GM12878 (cell line): ENCODE measurements at regions not wholly inside any gene's neighbourhood (a gene's known extent, or its start where the extent isn't known, plus 50 kb on each side); places are given as distances from the start of the nearest gene placed in this dataset.

Source experiments
- ATAC-seq: fragments of 200-7000 bp; cut with Tn5 transposase; 3 replicates; pipeline ENCODE4 v1.9.1; 2020; ENCODE audit warnings: mild to moderate bottlenecking, moderate library complexity
- BruUV-seq: library from RNA; stranded (reverse); fragments of 400-500 nt; replicated peaks from 2 replicates; lab custom pipeline; 2021; lab: Mats Ljungman, UMichigan
- CTCF ChIA-PET: fragments of 300-600 bp; sonication (Branson Sonifier 250); formaldehyde crosslinking; extraction: SDS; loops from one replicate; lab custom pipeline; 2021; ENCODE audit warnings: inconsistent platforms; lab: Yijun Ruan, JAX
- POLR2A ChIA-PET: fragments of 350-600 bp; formaldehyde crosslinking; extraction: SDS; loops from one replicate; lab custom pipeline; 2021; ENCODE audit warnings: inconsistent platforms; lab: Charles Lee
- RAD21 ChIA-PET: fragments of 300-600 bp; sonication (Branson Sonifier 250); formaldehyde crosslinking; loops from one replicate; lab custom pipeline; 2023; ENCODE audit warnings: antibody characterized with exemption; ENCODE audit not compliant: unreplicated experiment; lab: Charles Lee
- SMC1A ChIA-PET: fragments of 300-600 bp; sonication (Branson Sonifier 250); formaldehyde crosslinking; loops from one replicate; lab custom pipeline; 2023; ENCODE audit not compliant: unreplicated experiment, uncharacterized antibody; lab: Charles Lee
- DNase-seq: peaks from one replicate; pipeline ENCODE4 v3.0.0-alpha.2; 2011; ENCODE audit warnings: low read depth, low spot score
- FAIRE-seq: peaks from 3 replicates; lab custom pipeline; 2011; peaks lifted over from hg19 to GRCh38; lab: Jason Lieb, UNC
- H2AFZ ChIP-seq: 2 replicates; pipeline ENCODE4 v1.6.0; 2011; ENCODE audit warnings: low read depth, low read length, control low read depth; ENCODE audit not compliant: control insufficient read depth
- H3K27ac ChIP-seq: 2 replicates; pipeline ENCODE4 v1.5.1; 2011; ENCODE audit warnings: control low read depth; ENCODE audit not compliant: control insufficient read depth, insufficient read depth
- H3K27me3 ChIP-seq, 2 experiments: replicated peaks in 1 of 2; 2 replicates each; pipeline versions ENCODE4 v1.6.0 to v1.6.1; 2011; ENCODE audit warnings: low read length in 1 of 2; ENCODE audit not compliant: control insufficient read depth in 2 of 2, insufficient read depth in 2 of 2
- H3K36me3 ChIP-seq, 2 experiments: 2 replicates each; pipeline ENCODE4 v1.5.1; 2011; ENCODE audit warnings: low read length in 1 of 2; ENCODE audit not compliant: control insufficient read depth in 2 of 2, insufficient read depth in 2 of 2
- H3K4me1 ChIP-seq: 2 replicates; pipeline ENCODE4 v1.6.1; 2011; ENCODE audit warnings: mild to moderate bottlenecking, low read length, moderate library complexity, mixed read lengths; ENCODE audit not compliant: control insufficient read depth, insufficient read depth
- H3K4me2 ChIP-seq: 2 replicates; pipeline ENCODE4 v1.6.0; 2011; ENCODE audit warnings: control low read depth; ENCODE audit not compliant: control insufficient read depth, insufficient read depth
- H3K4me3 ChIP-seq: fragments of 200-600 bp; sonication (generic); 2 replicates; pipeline ENCODE4 v1.5.1; 2016
- H3K79me2 ChIP-seq: 2 replicates; pipeline ENCODE4 v1.6.0; 2011; ENCODE audit warnings: low read length; ENCODE audit not compliant: control insufficient read depth, insufficient read depth
- H3K9ac ChIP-seq: 2 replicates; pipeline ENCODE4 v1.8.0; 2011; ENCODE audit warnings: low read length, control low read depth, mixed read lengths; ENCODE audit not compliant: control insufficient read depth, insufficient read depth
- H3K9me3 ChIP-seq: replicated peaks from 3 replicates; pipeline ENCODE4 v1.5.1; 2011; ENCODE audit warnings: mild to moderate bottlenecking, low read length; ENCODE audit not compliant: control insufficient read depth, insufficient read depth
- H4K20me1 ChIP-seq: 2 replicates; pipeline ENCODE4 v1.6.0; 2011; ENCODE audit not compliant: control insufficient read depth, insufficient read depth
- CTCF ChIP-seq, 3 experiments: IDR thresholded peaks in 2 of 3; conservative IDR thresholded peaks in 1 of 3; 2 replicates each; pipeline ENCODE4 v1.5.1; 2011; ENCODE audit warnings: low read depth in 3 of 3, low read length in 3 of 3, mild to moderate bottlenecking in 3 of 3, control low read depth in 2 of 3, moderate library complexity in 2 of 3, inconsistent platforms in 1 of 3, mixed read lengths in 1 of 3; ENCODE audit not compliant: control insufficient read depth in 2 of 3, insufficient read depth in 1 of 3; ENCODE audit errors: extremely low read depth in 1 of 3
- EP300 ChIP-seq, 2 experiments: fragments of 150-350 bp in 1 of 2; IDR thresholded peaks; 2 replicates each; pipeline ENCODE4 v1.6.1; 2011 to 2012; ENCODE audit warnings: low read depth in 2 of 2, low read length in 2 of 2, borderline replicate concordance in 1 of 2, improper control_type of control experiment in 1 of 2, inconsistent platforms in 1 of 2; ENCODE audit not compliant: control insufficient read depth in 1 of 2
- HDGF ChIP-seq: fragments of 450-650 bp; IDR thresholded peaks from 2 replicates; pipeline ENCODE4 v1.6.1; 2016; ENCODE audit warnings: antibody characterized with exemption
- MLLT1 ChIP-seq: fragments of 450-650 bp; IDR thresholded peaks from 2 replicates; pipeline ENCODE4 v1.6.1; 2016; ENCODE audit warnings: mild to moderate bottlenecking
- RAD21 ChIP-seq: IDR thresholded peaks from 2 replicates; pipeline ENCODE4 v1.6.1; 2011; ENCODE audit warnings: mild to moderate bottlenecking, low read depth, low read length, moderate library complexity; ENCODE audit not compliant: insufficient read depth
- RELB ChIP-seq: fragments of 450-650 bp; IDR thresholded peaks from 2 replicates; pipeline ENCODE4 v1.6.1; 2017; ENCODE audit warnings: low read depth, mild to moderate bottlenecking, moderate library complexity
- SMC3 ChIP-seq: IDR thresholded peaks from 2 replicates; pipeline ENCODE4 v1.6.1; 2011; ENCODE audit warnings: low read length, improper control_type of control experiment, borderline replicate concordance
- WGBS: methylation state at CpG from one replicate; pipeline ENCODE4 v1.1.6; 2016; ENCODE audit warnings: low lambda C conversion rate; ENCODE audit not compliant: insufficient replicate concordance, insufficient coverage; ENCODE audit errors: missing lambda C conversion rate; 5-methylcytosine and 5-hydroxymethylcytosine counted together
- in situ Hi-C: fragments of 300-500 bp; cut with MboI; formaldehyde crosslinking; loops from 9 replicates; pipeline ENCODE4 v1.14.3; 2018; ENCODE audit warnings: mixed read lengths
- intact Hi-C: fragments of 100-400 bp; cut with micrococcal nuclease; formaldehyde crosslinking; loops from one replicate; pipeline ENCODE4 v1.14.2; 2022; ENCODE audit not compliant: unreplicated experiment

- no peak overlapping the region for H3K27ac ChIP-seq
- ChIA-PET SMC1A (interaction anchor here (0.8 to 3.0 kb wide), 34 partner anchors 13 to 762 kb away, joined by 3 to 19 read pairs (median 4); partner anchors contain the start of gene PPP1R17), RAD21 (interaction anchor here (0.7 to 2.3 kb wide), 15 partner anchors 24 to 761 kb away, joined by 3 to 17 read pairs (median 5); no protein-coding TSS in a partner anchor), POLR2A (no interaction called here), CTCF (interaction anchor here (0.6 to 3.2 kb wide), 56 partner anchors 9 to 913 kb away, joined by 3 to 61 read pairs (median 5); partner anchors contain the start of gene ITPRID1)
- ATAC-seq (peak; percentile 89), DNase-seq (peak; percentile 21), FAIRE-seq (peak; percentile 85)
- 0% methylated on average over 1 of the region's 1 CpG for WGBS
- H3K36me3 ChIP-seq = no peaks in the 10 kb centered on the region
- no peak overlapping the region for H2AFZ ChIP-seq
- no peaks in the 10 kb centered on the region for H3K9me3 ChIP-seq
- no TSS peak for BruUV-seq
- H3K27me3 ChIP-seq = 0 out of 4 replicates have a peak, but pooled peaks cover 0 to 3% of the 10 kb centered on the region in 2 experiments
- H3K4me1 ChIP-seq = no peaks in the 10 kb centered on the region
- no peak overlapping the region for H3K4me2 ChIP-seq
- no peak overlapping the region for H3K9ac ChIP-seq
- no peaks in the 10 kb centered on the region for H4K20me1 ChIP-seq
- H3K4me3 ChIP-seq = no peak overlapping the region
- in situ Hi-C loops = loop anchor here (5.0 kb wide), 1 partner anchor 294 kb away; no protein-coding TSS in a partner anchor
- H3K79me2 ChIP-seq = no peaks in the 10 kb centered on the region
- TF ChIP-seq HDGF = no peak
- peak; percentile 87; the same call in 1 of the 2 replicates for TF ChIP-seq SMC3
- no peak for TF ChIP-seq EP300 (IDR thresholded peaks at IDR 0.05; ENCODE audit: borderline replicate concordance in 1 of 2, control insufficient read depth in 1 of 2, low read depth in 2 of 2, low read length in 2 of 2)
- TF ChIP-seq RELB = no peak
- no peak for TF ChIP-seq MLLT1
- peak; percentile 62 to 84 (median 77) for TF ChIP-seq CTCF (IDR thresholded peaks at IDR 0.05 in 2 of 3, conservative IDR thresholded peaks at IDR 0.05 in 1 of 3; ENCODE audit: control insufficient read depth in 2 of 3, extremely low read depth in 1 of 3, insufficient read depth in 1 of 3, low read depth in 3 of 3, low read length in 3 of 3)
- peak; percentile 77 for TF ChIP-seq RAD21
- intact Hi-C loops = loop anchor here (1.0 to 5.0 kb wide), 6 partner anchors 45 to 759 kb away; no protein-coding TSS in a partner anchor
Observed at GRCh38 chr7:31443457-31443856, 70.4 kb upstream of the ITPRID1 start.
